ENCODE measurements at regions not wholly inside any gene's neighbourhood (a gene's known extent, or its start where the extent isn't known, plus 50 kb on each side); places are given as distances from the start of the nearest gene placed in this dataset.

GRCh38 chr3:135448520-135448919 is 517.0 kb upstream of the PPP2R3A start:
- BruUV-seq (replicated peaks), result no TSS peak
- Histone ChIP-seq H3K27me3 (ENCODE audit: control insufficient read depth in 2 of 2, insufficient read depth in 2 of 2, low read length in 2 of 2) (peaks cover 0 to 4% of the 10 kb centered on the region in 2 experiments; a peak in 1 of 5 replicates), H3K9me3 (replicated peaks; ENCODE audit: control insufficient read depth, insufficient read depth, low read depth, low read length) (no peaks in the 10 kb centered on the region), H3K4me1 (replicated peaks in 1 of 2; ENCODE audit: control insufficient read depth in 2 of 2, insufficient read depth in 2 of 2, low read length in 2 of 2) (no peaks in the 10 kb centered on the region), H4K20me1 (replicated peaks; ENCODE audit: control insufficient read depth, insufficient read depth, low read length) (no peaks in the 10 kb centered on the region), H2AFZ (ENCODE audit: low read depth, low read length) (no peak overlapping the region), H3K27ac (ENCODE audit: extremely low read depth, low read depth, low read length) (no peak overlapping the region), H3K36me3 (ENCODE audit: control insufficient read depth, insufficient read depth, low read length) (no peaks in the 10 kb centered on the region), H3K9ac (ENCODE audit: insufficient read depth in 1 of 2, low read depth in 2 of 2, low read length in 2 of 2) (no peak overlapping the region), H3K4me2 (ENCODE audit: insufficient read depth, low read length) (no peak overlapping the region), H3K4me3 (no peak overlapping the region), H3K79me2 (ENCODE audit: control insufficient read depth, insufficient read depth, low read length) (no peaks in the 10 kb centered on the region), H3K9me1 (ENCODE audit: control insufficient read depth, insufficient read depth, low read length) (no peaks in the 10 kb centered on the region)
- FAIRE-seq, result no peak
- ChIA-PET POLR2A (no interaction called here), CTCF (ENCODE audit: low intra/inter-chr PET ratio) (no interaction called here)
- no peak for ATAC-seq
- intact Hi-C loops (cut with micrococcal nuclease), result no loop called here
- no peak for DNase-seq (ENCODE audit: extremely low read depth in 1 of 4, low spot score in 3 of 4)
- in situ Hi-C loops (cut with MboI), result no loop called here
- TF ChIP-seq MNT (conservative IDR thresholded peaks at IDR 0.05) (no peak), ZNF232 (CRISPR knock-in tag; IDR thresholded peaks at IDR 0.05) (no peak), ZNF695 (CRISPR knock-in tag; IDR thresholded peaks at IDR 0.05) (no peak), POLR2H (tag; IDR thresholded peaks at IDR 0.05; ENCODE audit: low read depth) (no peak), ZNF780A (CRISPR knock-in tag; IDR thresholded peaks at IDR 0.05) (no peak), PCBP2 (IDR thresholded peaks at IDR 0.05; ENCODE audit: low read depth, low read length, poor library complexity, severe bottlenecking) (no peak), ZNF318 (IDR thresholded peaks at IDR 0.05; ENCODE audit: borderline replicate concordance in 1 of 2, low read depth in 1 of 2) (no peak), ZNF507 (tag; conservative IDR thresholded peaks at IDR 0.05) (no peak)
- TF ChIP-seq, protein P1, sequence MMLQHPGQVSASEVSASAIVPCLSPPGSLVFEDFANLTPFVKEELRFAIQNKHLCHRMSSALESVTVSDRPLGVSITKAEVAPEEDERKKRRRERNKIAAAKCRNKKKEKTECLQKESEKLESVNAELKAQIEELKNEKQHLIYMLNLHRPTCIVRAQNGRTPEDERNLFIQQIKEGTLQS (IDR thresholded peaks at IDR 0.05), result no peak
- TF ChIP-seq, protein P1 (CRISPR knock-in tag; conservative IDR thresholded peaks at IDR 0.05), result no peak
- TF ChIP-seq, protein P2, sequence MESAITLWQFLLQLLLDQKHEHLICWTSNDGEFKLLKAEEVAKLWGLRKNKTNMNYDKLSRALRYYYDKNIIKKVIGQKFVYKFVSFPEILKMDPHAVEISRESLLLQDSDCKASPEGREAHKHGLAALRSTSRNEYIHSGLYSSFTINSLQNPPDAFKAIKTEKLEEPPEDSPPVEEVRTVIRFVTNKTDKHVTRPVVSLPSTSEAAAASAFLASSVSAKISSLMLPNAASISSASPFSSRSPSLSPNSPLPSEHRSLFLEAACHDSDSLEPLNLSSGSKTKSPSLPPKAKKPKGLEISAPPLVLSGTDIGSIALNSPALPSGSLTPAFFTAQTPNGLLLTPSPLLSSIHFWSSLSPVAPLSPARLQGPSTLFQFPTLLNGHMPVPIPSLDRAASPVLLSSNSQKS (CRISPR knock-in tag; IDR thresholded peaks at IDR 0.05), result no peak

All from K562 (cell line).